ENCODE measurements at regions not wholly inside any gene's neighbourhood (a gene's known extent, or its start where the extent isn't known, plus 50 kb on each side); places are given as distances from the start of the nearest gene placed in this dataset.

GRCh38 chr16:6157806-6158205 lies 1060.2 kb upstream of the EEF2KMT start:
- TF ChIP-seq YY1 (IDR thresholded peaks at IDR 0.05; ENCODE audit: insufficient read depth, insufficient read length) (no peak), SUZ12 (IDR thresholded peaks at IDR 0.05; ENCODE audit: extremely low read depth, insufficient read depth, insufficient read length) (no peak), ZNF274 (IDR thresholded peaks at IDR 0.05; ENCODE audit: low read depth, low read length) (no peak)
